GM12875 (cell line): ENCODE measurements at regions not wholly inside any gene's neighbourhood (a gene's known extent, or its start where the extent isn't known, plus 50 kb on each side); places are given as distances from the start of the nearest gene placed in this dataset.

Experiments used
- H3K4me3 ChIP-seq: one replicate; pipeline ENCODE4 v1.5.1; 2011; ENCODE audit warnings: low read depth, low read length, control low read depth
- CTCF ChIP-seq: IDR thresholded peaks from 2 replicates; pipeline ENCODE4 v1.5.1; 2011; ENCODE audit warnings: low read depth, mild to moderate bottlenecking, control low read depth, inconsistent platforms, low read length, moderate library complexity, borderline replicate concordance; ENCODE audit not compliant: insufficient read depth

GRCh38 chrX:13198056-13198761, 121.6 kb downstream of the ATXN3L start:
- TF ChIP-seq CTCF = no peak
- no peak overlapping the region for H3K4me3 ChIP-seq

- no peak overlapping the region for H3K4me3 ChIP-seq
- TF ChIP-seq CTCF = no peak
Observed at GRCh38 chrX:13196782-13197181, 123.1 kb downstream of the ATXN3L start.

GRCh38 chrX:13195340-13195739, 124.5 kb downstream of the ATXN3L start:
- H3K4me3 ChIP-seq = no peak overlapping the region
- TF ChIP-seq CTCF = no peak

DNA sequence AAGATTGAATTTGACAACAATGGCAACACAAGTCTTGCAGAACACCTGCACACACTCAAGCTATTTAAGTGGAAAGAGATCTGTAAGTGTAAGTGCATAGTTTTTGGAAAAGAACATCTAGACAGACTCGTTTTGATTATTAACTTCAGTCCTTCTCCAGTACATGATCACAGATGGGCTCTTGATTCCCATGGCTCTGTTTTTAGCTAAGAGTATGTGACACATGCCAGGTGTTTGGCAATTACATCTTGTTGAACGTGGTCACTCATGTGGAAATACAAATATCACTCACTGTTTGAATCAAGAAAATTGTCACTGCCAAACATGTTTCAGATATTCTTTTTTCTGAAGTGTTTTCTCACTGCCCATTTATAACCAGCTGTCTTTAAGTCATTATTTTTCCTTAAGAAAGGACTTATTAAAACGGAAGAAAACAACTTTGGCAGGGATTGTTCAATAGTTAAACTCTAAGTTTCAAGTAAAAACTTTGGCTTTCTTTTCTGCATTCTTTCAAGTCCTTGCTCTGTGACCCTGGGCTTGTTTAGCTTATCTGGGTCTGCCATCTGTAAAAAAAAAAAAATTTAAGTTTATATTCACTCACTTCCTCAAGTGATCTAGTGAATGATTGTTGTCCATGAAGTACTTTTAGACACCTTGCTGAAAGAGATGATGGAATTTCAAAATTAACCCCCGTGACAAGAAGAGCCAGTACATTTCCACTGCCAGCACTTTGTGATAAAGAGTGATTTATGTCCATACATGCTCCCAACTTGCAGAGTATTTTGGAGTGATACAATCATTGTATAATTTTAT, 125.4 kb downstream of the ATXN3L start:
- TF ChIP-seq CTCF = no peak
- no peak overlapping the region for H3K4me3 ChIP-seq

DNA sequence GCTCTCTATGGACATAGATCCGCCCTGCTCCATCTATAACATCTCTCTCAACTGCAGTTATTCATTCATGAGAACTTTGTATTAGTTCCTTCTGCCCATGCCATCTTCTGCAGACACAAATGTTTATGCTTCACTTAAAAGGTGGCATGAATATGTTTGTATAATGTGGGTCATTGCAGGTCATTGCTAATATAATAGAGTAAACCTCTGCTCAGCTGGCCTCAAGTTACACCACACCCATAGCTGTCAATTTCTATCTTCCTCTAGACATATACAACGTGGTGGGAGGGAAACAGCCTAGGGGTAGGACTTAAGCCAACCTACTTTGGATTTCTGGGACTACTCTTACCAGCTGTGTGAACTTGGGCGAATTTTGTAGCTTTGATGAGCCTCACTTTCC, 129.8 kb downstream of the ATXN3L start:
- TF ChIP-seq CTCF = no peak
- H3K4me3 ChIP-seq = no peak overlapping the region

GRCh38 chrX:13189380-13189779, 130.5 kb downstream of the ATXN3L start:
- no peak overlapping the region for H3K4me3 ChIP-seq
- TF ChIP-seq CTCF = no peak
